H9 (cell line): ENCODE measurements at regions not wholly inside any gene's neighbourhood (a gene's known extent, or its start where the extent isn't known, plus 50 kb on each side); places are given as distances from the start of the nearest gene placed in this dataset.

Experiments used
- DNase-seq: peaks from one replicate; pipeline ENCODE4 v3.0.0-alpha.2; 2017
- H2AFZ ChIP-seq: one replicate; pipeline ENCODE4 v1.6.1; 2013; ENCODE audit warnings: mild to moderate bottlenecking, low read length, control low read depth, moderate library complexity
- H2AK5ac ChIP-seq: 2 replicates; pipeline ENCODE4 v1.6.1; 2013; ENCODE audit warnings: low read length, control low read depth, mixed read lengths; ENCODE audit not compliant: insufficient read length
- H2BK120ac ChIP-seq: one replicate; pipeline ENCODE4 v1.6.1; 2013; ENCODE audit warnings: low read depth, mild to moderate bottlenecking, low read length, control low read depth, inconsistent platforms; ENCODE audit not compliant: poor library complexity, severe bottlenecking
- H2BK12ac ChIP-seq: 2 replicates; pipeline ENCODE4 v1.6.1; 2013; ENCODE audit warnings: low read length, control low read depth, mixed read lengths, low read depth; ENCODE audit not compliant: insufficient read length
- H2BK15ac ChIP-seq: 2 replicates; pipeline ENCODE4 v1.6.1; 2013; ENCODE audit warnings: low read depth, low read length, control low read depth
- H2BK20ac ChIP-seq: one replicate; pipeline ENCODE4 v1.6.1; 2013; ENCODE audit warnings: low read depth, mild to moderate bottlenecking, low read length, control low read depth, inconsistent platforms; ENCODE audit not compliant: poor library complexity, severe bottlenecking
- H2BK5ac ChIP-seq: 2 replicates; pipeline ENCODE4 v1.6.1; 2013; ENCODE audit warnings: low read length, control low read depth, mixed read lengths; ENCODE audit not compliant: insufficient read length
- H3K14ac ChIP-seq: 2 replicates; pipeline ENCODE4 v1.6.1; 2013; ENCODE audit warnings: low read length, control low read depth; ENCODE audit not compliant: insufficient read depth
- H3K18ac ChIP-seq: 2 replicates; pipeline ENCODE4 v1.6.1; 2013; ENCODE audit warnings: low read depth, mild to moderate bottlenecking, mixed read lengths, low read length, control low read depth; ENCODE audit not compliant: insufficient read length
- H3K23ac ChIP-seq: 2 replicates; pipeline ENCODE4 v1.6.1; 2013; ENCODE audit warnings: low read length, control low read depth, mixed read lengths, low read depth; ENCODE audit not compliant: insufficient read length
- H3K23me2 ChIP-seq: 2 replicates; pipeline ENCODE4 v1.6.1; 2013; ENCODE audit warnings: low read depth, mild to moderate bottlenecking, mixed read lengths, low read length, control low read depth; ENCODE audit not compliant: insufficient read length, poor library complexity, severe bottlenecking
- H3K27ac ChIP-seq: 2 replicates; pipeline ENCODE4 v1.5.1; 2013; ENCODE audit warnings: low read length, control low read depth, mixed read lengths, low read depth; ENCODE audit not compliant: insufficient read length
- H3K27me3 ChIP-seq: 2 replicates; pipeline ENCODE4 v1.6.1; 2013; ENCODE audit warnings: low read length, control low read depth, inconsistent platforms; ENCODE audit not compliant: insufficient read depth
- H3K4ac ChIP-seq: 2 replicates; pipeline ENCODE4 v1.6.1; 2013; ENCODE audit warnings: low read depth, mild to moderate bottlenecking, control low read depth, inconsistent platforms, low read length, moderate library complexity
- H3K4me1 ChIP-seq: 2 replicates; pipeline ENCODE4 v1.6.1; 2013; ENCODE audit warnings: low read length, control low read depth, inconsistent platforms; ENCODE audit not compliant: insufficient read depth
- H3K4me2 ChIP-seq: 2 replicates; pipeline ENCODE4 v1.6.1; 2013; ENCODE audit warnings: low read length, control low read depth, mixed read lengths; ENCODE audit not compliant: insufficient read length, insufficient read depth
- H3K56ac ChIP-seq: 2 replicates; pipeline ENCODE4 v1.6.1; 2013; ENCODE audit warnings: low read depth, mild to moderate bottlenecking, mixed read lengths, low read length, control low read depth; ENCODE audit not compliant: insufficient read length
- H3K79me1 ChIP-seq: 2 replicates; pipeline ENCODE4 v1.6.1; 2013; ENCODE audit warnings: low read depth, mild to moderate bottlenecking, moderate library complexity, low read length, control low read depth, inconsistent platforms; ENCODE audit not compliant: insufficient read depth, poor library complexity, severe bottlenecking
- H3K79me2 ChIP-seq: 2 replicates; pipeline ENCODE4 v1.6.1; 2013; ENCODE audit warnings: low read length, control low read depth, inconsistent platforms; ENCODE audit not compliant: insufficient read depth
- H3K9ac ChIP-seq: 2 replicates; pipeline ENCODE4 v1.6.1; 2013; ENCODE audit warnings: low read length, control low read depth, mixed read lengths; ENCODE audit not compliant: insufficient read length; ENCODE audit errors: extremely low read depth
- H3K9me3 ChIP-seq: one replicate; pipeline ENCODE4 v1.6.1; 2013; ENCODE audit warnings: low read depth, low read length, inconsistent platforms; ENCODE audit not compliant: control insufficient read depth
- H3T11ph ChIP-seq: one replicate; pipeline ENCODE4 v1.6.1; 2013; ENCODE audit warnings: mild to moderate bottlenecking, low read length, control low read depth, inconsistent platforms
- H4K20me1 ChIP-seq: one replicate; pipeline ENCODE4 v1.6.1; 2013; ENCODE audit not compliant: control insufficient read depth, insufficient read length, insufficient read depth
- H4K5ac ChIP-seq: 2 replicates; pipeline ENCODE4 v1.6.1; 2013; ENCODE audit warnings: low read depth, mild to moderate bottlenecking, mixed read lengths, low read length, control low read depth; ENCODE audit not compliant: insufficient read length
- H4K8ac ChIP-seq: replicated peaks from 2 replicates; pipeline ENCODE4 v1.6.1; 2013; ENCODE audit warnings: low read length, control low read depth, mixed read lengths, low read depth; ENCODE audit not compliant: insufficient read length
- H4K91ac ChIP-seq: 2 replicates; pipeline ENCODE4 v1.6.1; 2013; ENCODE audit warnings: low read depth, mild to moderate bottlenecking, moderate library complexity, mixed read lengths, low read length, control low read depth; ENCODE audit not compliant: insufficient read length
- H3K27ac Mint-ChIP-seq, 3 experiments: 2 replicates in 2 of 3; 3 replicates in 1 of 3; pipeline ENCODE4 v1.8.0; 2020 to 2021; ENCODE audit warnings: mixed read lengths in 3 of 3, mild to moderate bottlenecking in 1 of 3, moderate library complexity in 1 of 3
- H3K27me3 Mint-ChIP-seq: 2 replicates; pipeline ENCODE4 v1.8.0; 2021; ENCODE audit warnings: low read depth, mild to moderate bottlenecking, moderate library complexity, mixed read lengths
- H3K36me3 Mint-ChIP-seq, 3 experiments: 2 replicates in 2 of 3; 3 replicates in 1 of 3; pipeline ENCODE4 v1.8.0; 2020 to 2021; ENCODE audit warnings: low read depth in 3 of 3, mixed read lengths in 3 of 3; ENCODE audit not compliant: insufficient read depth in 1 of 3
- H3K4me1 Mint-ChIP-seq, 2 experiments: 2 replicates each; pipeline ENCODE4 v1.8.0; 2020; ENCODE audit warnings: mixed read lengths in 2 of 2
- H3K4me3 Mint-ChIP-seq, 2 experiments: 2 replicates in 1 of 2; 3 replicates in 1 of 2; pipeline ENCODE4 v1.8.0; 2020 to 2021; ENCODE audit warnings: mild to moderate bottlenecking in 2 of 2, mixed read lengths in 2 of 2, moderate library complexity in 1 of 2
- H3K9me3 Mint-ChIP-seq, 2 experiments: 2 replicates in 1 of 2; 3 replicates in 1 of 2; pipeline ENCODE4 v1.8.0; 2020; ENCODE audit warnings: mild to moderate bottlenecking in 2 of 2, mixed read lengths in 2 of 2, moderate library complexity in 1 of 2
- WGBS: extraction: QIAGEN DNeasy Blood & Tissue Kit; methylation state at CpG from one replicate; pipeline ENCODE4 v1.1.7; 2013; ENCODE audit warnings: missing lambda C conversion rate, low lambda C conversion rate, mixed read lengths; ENCODE audit not compliant: insufficient read length; ENCODE audit errors: extremely low coverage; 5-methylcytosine and 5-hydroxymethylcytosine counted together
- TF ChIP-seq, protein P1 (sequence below): fragments of 200-600 bp; sonication (generic); conservative IDR thresholded peaks from 3 replicates; pipeline ENCODE4 v1.8.0; 2021; ENCODE audit warnings: antibody characterized with exemption, mild to moderate bottlenecking

DNA sequence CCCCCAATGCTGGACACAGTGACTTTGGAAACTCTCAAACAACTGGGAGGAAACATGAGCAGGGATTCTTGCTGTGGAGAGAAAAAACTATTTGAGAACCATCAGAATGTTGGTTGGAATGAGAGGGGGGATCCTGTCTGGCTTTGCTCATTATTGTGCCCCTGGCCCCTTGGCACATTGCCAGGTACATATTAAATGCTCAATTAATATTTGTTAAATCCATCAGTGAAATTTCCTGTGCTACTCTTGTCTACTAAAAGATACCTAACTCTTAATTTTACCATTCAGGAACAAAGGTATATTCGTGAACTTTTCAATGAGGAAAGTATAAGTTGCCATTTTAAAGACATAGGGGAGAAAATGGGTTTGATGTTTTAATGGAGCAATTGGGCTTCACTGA is 329.4 kb downstream of the OTUD1 start:
- Histone ChIP-seq H3K4me2 (no peak overlapping the region), H3K27ac (no peak overlapping the region), H4K91ac (no peak overlapping the region), H3K56ac (no peak overlapping the region), H3K4me1 (no peaks in the 10 kb centered on the region), H4K5ac (no peak overlapping the region), H3K9me3 (no peaks in the 10 kb centered on the region), H3K79me2 (no peaks in the 10 kb centered on the region), H4K20me1 (no peaks in the 10 kb centered on the region), H2BK12ac (no peak overlapping the region), H3K18ac (no peak overlapping the region), H4K8ac (no peak overlapping the region), H2BK120ac (no peak overlapping the region), H3K9ac (no peak overlapping the region), H3K4ac (no peak overlapping the region), H3K23ac (no peak overlapping the region), H3K23me2 (no peaks in the 10 kb centered on the region), H2AK5ac (no peak overlapping the region), H2BK5ac (no peak overlapping the region), H3K79me1 (no peaks in the 10 kb centered on the region), H2AFZ (no peak overlapping the region), H3K14ac (no peak overlapping the region), H2BK15ac (no peak overlapping the region), H3K27me3 (no peaks in the 10 kb centered on the region), H3T11ph (no peak overlapping the region), H2BK20ac (no peak overlapping the region)
- Mint-ChIP-seq H3K4me3 (no peak overlapping the region), H3K36me3 (no peaks in the 10 kb centered on the region), H3K9me3 (peaks cover 10 to 11% of the 10 kb centered on the region in 2 experiments; a peak in 4 of 5 replicates), H3K27ac (no peak overlapping the region), H3K27me3 (peaks cover 4% of the 10 kb centered on the region; the same call in 1 of the 2 replicates), H3K4me1 (peaks cover 5% of the 10 kb centered on the region in 2 experiments)
- DNase-seq = no peak
- TF ChIP-seq, protein P1, sequence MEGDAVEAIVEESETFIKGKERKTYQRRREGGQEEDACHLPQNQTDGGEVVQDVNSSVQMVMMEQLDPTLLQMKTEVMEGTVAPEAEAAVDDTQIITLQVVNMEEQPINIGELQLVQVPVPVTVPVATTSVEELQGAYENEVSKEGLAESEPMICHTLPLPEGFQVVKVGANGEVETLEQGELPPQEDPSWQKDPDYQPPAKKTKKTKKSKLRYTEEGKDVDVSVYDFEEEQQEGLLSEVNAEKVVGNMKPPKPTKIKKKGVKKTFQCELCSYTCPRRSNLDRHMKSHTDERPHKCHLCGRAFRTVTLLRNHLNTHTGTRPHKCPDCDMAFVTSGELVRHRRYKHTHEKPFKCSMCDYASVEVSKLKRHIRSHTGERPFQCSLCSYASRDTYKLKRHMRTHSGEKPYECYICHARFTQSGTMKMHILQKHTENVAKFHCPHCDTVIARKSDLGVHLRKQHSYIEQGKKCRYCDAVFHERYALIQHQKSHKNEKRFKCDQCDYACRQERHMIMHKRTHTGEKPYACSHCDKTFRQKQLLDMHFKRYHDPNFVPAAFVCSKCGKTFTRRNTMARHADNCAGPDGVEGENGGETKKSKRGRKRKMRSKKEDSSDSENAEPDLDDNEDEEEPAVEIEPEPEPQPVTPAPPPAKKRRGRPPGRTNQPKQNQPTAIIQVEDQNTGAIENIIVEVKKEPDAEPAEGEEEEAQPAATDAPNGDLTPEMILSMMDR = no peak
- WGBS = no CpG with 5 or more reads among the region's 1 CpG
